ENCODE measurements at regions not wholly inside any gene's neighbourhood (a gene's known extent, or its start where the extent isn't known, plus 50 kb on each side); places are given as distances from the start of the nearest gene placed in this dataset.

GRCh38 chr16:5461141-5461540 is 363.5 kb upstream of the EEF2KMT start:
- ChIA-PET CTCF (no interaction called here), POLR2A (no interaction called here)
- TF ChIP-seq, protein P1, sequence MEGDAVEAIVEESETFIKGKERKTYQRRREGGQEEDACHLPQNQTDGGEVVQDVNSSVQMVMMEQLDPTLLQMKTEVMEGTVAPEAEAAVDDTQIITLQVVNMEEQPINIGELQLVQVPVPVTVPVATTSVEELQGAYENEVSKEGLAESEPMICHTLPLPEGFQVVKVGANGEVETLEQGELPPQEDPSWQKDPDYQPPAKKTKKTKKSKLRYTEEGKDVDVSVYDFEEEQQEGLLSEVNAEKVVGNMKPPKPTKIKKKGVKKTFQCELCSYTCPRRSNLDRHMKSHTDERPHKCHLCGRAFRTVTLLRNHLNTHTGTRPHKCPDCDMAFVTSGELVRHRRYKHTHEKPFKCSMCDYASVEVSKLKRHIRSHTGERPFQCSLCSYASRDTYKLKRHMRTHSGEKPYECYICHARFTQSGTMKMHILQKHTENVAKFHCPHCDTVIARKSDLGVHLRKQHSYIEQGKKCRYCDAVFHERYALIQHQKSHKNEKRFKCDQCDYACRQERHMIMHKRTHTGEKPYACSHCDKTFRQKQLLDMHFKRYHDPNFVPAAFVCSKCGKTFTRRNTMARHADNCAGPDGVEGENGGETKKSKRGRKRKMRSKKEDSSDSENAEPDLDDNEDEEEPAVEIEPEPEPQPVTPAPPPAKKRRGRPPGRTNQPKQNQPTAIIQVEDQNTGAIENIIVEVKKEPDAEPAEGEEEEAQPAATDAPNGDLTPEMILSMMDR (IDR thresholded peaks at IDR 0.05; ENCODE audit: insufficient read depth, low read depth, low read length), result no peak
- Histone ChIP-seq H3K36me3 (ENCODE audit: control insufficient read depth, insufficient read depth, low read length) (no peaks in the 10 kb centered on the region), H3K27me3 (ENCODE audit: control insufficient read depth, insufficient read depth, low read length) (no peaks in the 10 kb centered on the region), H3K4me3 (ENCODE audit: low read depth, low read length) (no peak overlapping the region)
- DNase-seq (ENCODE audit: low read depth), result no peak

DNA sequence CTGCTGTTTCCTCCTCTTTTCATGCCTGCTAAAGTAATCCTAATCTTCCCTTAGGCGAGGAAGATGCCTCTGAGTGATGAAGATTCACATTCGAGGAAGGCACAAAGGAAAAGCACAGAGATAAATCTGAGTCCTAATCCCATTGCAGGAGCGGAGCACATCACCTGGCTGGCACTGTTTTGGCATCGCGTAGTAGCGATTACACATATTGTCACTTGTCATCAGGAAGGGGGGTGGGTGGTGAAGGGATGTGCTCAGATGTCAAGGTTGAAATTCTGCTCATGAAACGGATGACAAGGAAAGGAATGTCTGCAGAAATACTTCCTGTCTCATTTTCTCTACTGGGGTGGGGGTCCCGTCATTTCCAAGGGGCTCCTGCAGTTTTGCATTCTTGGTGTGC is 363.1 kb upstream of the EEF2KMT start:
- ChIA-PET POLR2A (no interaction called here), CTCF (no interaction called here)
- TF ChIP-seq, protein P1 (IDR thresholded peaks at IDR 0.05; ENCODE audit: insufficient read depth, low read depth, low read length), result no peak
- DNase-seq (ENCODE audit: low read depth), result no peak
- no peaks in the 10 kb centered on the region for H3K36me3 ChIP-seq (ENCODE audit: control insufficient read depth, insufficient read depth, low read length)
- no peaks in the 10 kb centered on the region for H3K27me3 ChIP-seq (ENCODE audit: control insufficient read depth, insufficient read depth, low read length)
- H3K4me3 ChIP-seq (ENCODE audit: low read depth, low read length), result no peak overlapping the region

DNA sequence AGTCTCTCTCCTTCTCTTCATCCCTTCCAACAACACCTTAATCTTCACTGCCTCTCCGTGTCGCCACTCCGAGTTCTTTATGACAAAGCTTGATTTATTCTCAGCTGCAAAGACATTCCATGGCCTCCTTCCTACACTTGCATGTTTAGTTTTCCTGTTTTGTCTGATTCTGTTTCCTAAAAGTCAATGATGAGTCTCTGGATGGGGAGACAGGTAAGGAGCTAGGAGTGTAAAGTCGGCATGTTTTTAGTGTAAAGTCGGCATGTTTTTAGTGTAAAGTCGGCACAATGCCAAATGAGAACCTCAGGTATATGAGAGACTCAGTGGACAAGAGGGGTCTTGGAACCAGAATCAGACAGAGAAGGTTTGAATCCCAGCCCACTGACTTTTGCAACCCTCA is 362.3 kb upstream of the EEF2KMT start:
- Histone ChIP-seq H3K27me3 (ENCODE audit: control insufficient read depth, insufficient read depth, low read length) (no peaks in the 10 kb centered on the region), H3K36me3 (ENCODE audit: control insufficient read depth, insufficient read depth, low read length) (no peaks in the 10 kb centered on the region), H3K4me3 (ENCODE audit: low read depth, low read length) (no peak overlapping the region)
- POLR2A ChIA-PET, result no interaction called here
- CTCF ChIA-PET, result no interaction called here
- DNase-seq (ENCODE audit: low read depth), result no peak
- TF ChIP-seq, protein P1 (IDR thresholded peaks at IDR 0.05; ENCODE audit: insufficient read depth, low read depth, low read length), result no peak

GRCh38 chr16:5455110-5455509 is 357.5 kb upstream of the EEF2KMT start:
- POLR2A ChIA-PET, result no interaction called here

GRCh38 chr16:5454349-5454748 is 356.8 kb upstream of the EEF2KMT start:
- Histone ChIP-seq H3K36me3 (ENCODE audit: control insufficient read depth, insufficient read depth, low read length) (no peaks in the 10 kb centered on the region), H3K4me3 (ENCODE audit: low read depth, low read length) (no peak overlapping the region), H3K27me3 (ENCODE audit: control insufficient read depth, insufficient read depth, low read length) (no peaks in the 10 kb centered on the region)
- CTCF ChIA-PET, result no interaction called here
- POLR2A ChIA-PET, result no interaction called here
- no peak for DNase-seq (ENCODE audit: low read depth)
- TF ChIP-seq, protein P1 (IDR thresholded peaks at IDR 0.05; ENCODE audit: insufficient read depth, low read depth, low read length), result no peak

More at GRCh38 chr16:5455110-5455509, 357.5 kb upstream of the EEF2KMT start:
- Histone ChIP-seq H3K36me3 (ENCODE audit: control insufficient read depth, insufficient read depth, low read length) (no peaks in the 10 kb centered on the region), H3K27me3 (ENCODE audit: control insufficient read depth, insufficient read depth, low read length) (no peaks in the 10 kb centered on the region), H3K4me3 (ENCODE audit: low read depth, low read length) (no peak overlapping the region)
- no peak for DNase-seq (ENCODE audit: low read depth)
- CTCF ChIA-PET, result no interaction called here
- TF ChIP-seq, protein P1 (IDR thresholded peaks at IDR 0.05; ENCODE audit: insufficient read depth, low read depth, low read length), result no peak
